GM12874 (cell line): ENCODE measurements at regions not wholly inside any gene's neighbourhood (a gene's known extent, or its start where the extent isn't known, plus 50 kb on each side); places are given as distances from the start of the nearest gene placed in this dataset.

ENCODE experiments used
- TF ChIP-seq, protein P1 (sequence below): IDR thresholded peaks from 2 replicates; pipeline ENCODE4 v1.5.1; 2011; ENCODE audit warnings: low read depth, mild to moderate bottlenecking, control low read depth, low read length, moderate library complexity; ENCODE audit not compliant: insufficient read depth

DNA sequence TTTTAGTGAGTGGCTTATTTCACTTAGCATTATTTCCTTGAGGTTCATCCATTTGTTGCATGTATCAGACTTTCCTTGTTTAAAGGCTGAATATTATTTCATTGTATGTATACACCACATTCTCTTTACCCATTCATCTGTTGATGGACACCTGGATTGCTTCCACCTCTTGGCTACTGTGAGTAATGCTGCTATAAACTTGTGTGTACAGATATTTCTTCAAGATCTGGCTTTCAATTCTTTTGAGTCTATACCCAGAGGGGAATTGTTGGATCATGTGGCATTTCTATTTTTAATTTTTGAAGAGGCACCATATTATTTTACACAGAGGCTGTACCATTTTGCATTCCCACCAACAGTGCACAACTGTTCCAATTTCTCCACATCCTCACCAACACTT lies 313.5 kb downstream of the RPLP1 start:
- TF ChIP-seq, protein P1, sequence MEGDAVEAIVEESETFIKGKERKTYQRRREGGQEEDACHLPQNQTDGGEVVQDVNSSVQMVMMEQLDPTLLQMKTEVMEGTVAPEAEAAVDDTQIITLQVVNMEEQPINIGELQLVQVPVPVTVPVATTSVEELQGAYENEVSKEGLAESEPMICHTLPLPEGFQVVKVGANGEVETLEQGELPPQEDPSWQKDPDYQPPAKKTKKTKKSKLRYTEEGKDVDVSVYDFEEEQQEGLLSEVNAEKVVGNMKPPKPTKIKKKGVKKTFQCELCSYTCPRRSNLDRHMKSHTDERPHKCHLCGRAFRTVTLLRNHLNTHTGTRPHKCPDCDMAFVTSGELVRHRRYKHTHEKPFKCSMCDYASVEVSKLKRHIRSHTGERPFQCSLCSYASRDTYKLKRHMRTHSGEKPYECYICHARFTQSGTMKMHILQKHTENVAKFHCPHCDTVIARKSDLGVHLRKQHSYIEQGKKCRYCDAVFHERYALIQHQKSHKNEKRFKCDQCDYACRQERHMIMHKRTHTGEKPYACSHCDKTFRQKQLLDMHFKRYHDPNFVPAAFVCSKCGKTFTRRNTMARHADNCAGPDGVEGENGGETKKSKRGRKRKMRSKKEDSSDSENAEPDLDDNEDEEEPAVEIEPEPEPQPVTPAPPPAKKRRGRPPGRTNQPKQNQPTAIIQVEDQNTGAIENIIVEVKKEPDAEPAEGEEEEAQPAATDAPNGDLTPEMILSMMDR, result no peak

GRCh38 chr15:69767191-69767590 lies 314.6 kb downstream of the RPLP1 start:
- TF ChIP-seq, protein P1, result no peak

GRCh38 chr15:69777356-69777755 lies 320.4 kb downstream of the TLE3 start:
- TF ChIP-seq, protein P1, result no peak

GRCh38 chr15:69780374-69780773 lies 317.3 kb downstream of the TLE3 start:
- TF ChIP-seq, protein P1, result no peak

DNA sequence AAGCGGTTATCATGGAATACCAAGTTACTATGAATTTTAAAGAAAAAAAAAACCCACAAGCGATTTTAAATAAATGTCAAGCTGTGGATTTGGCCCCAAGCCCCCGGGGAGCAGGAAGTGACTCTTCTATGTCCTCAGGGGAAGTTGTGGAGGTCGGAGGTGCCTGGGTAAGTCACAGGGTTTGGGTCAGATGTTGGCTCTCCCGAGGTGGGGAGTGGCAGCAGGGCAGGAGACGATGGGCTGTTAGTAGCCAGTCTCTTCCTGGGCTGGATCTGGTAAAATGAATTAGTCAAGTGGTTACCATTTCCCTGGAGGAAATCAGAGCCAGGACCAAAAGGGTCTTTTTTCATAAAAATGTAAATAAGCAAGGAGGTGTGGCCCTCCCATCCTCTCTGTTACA lies 316.7 kb downstream of the TLE3 start:
- TF ChIP-seq, protein P1, result no peak

DNA sequence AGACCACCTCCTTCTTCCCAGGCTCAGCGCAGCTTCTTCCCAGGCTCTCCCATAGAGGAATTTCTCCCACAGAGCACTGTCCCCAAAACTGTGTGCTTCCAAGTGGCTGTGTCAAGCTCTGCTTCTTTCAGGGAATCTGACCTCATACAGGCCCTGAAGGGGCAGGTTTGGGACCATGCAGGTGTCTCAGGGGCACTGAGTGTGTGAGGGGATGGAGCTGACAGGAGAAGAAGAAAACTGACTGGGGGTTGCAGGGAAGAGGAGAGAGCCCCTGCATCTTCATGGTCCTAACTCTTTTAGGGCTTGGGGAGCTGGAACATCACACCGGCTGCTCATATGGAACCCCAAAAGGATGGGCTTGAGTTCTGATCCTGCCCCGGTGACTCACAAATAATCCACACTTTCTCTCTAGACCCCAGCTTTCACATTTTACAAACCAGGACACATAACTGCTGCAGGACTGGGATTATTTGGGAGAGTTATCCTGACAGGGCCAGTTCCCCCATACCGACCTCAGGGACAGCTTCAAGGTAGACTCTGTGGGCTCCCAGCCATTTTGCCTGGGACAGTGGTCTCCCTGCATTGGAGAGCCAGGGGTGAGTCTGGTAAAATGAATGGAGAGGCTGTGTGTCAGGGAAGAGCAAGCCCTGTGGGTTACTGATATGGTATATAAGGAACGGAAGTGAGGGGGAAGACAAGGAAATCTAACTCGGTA lies 316.1 kb downstream of the TLE3 start:
- TF ChIP-seq, protein P1, result no peak

- TF ChIP-seq, protein P1, result no peak
These were observed 315.5 kb downstream of the TLE3 start for GRCh38 chr15:69782139-69782658.
